Stimulated activated CD4-positive, alpha-beta T cell treated with anti-CD3 and anti-CD28 coated beads, Interleukin-4, amount 100 ng/mL, for 24 hours (primary cell): ENCODE measurements at regions not wholly inside any gene's neighbourhood (a gene's known extent, or its start where the extent isn't known, plus 50 kb on each side); places are given as distances from the start of the nearest gene placed in this dataset.
"Not testable (repeated sequence)": the region's sequence is repeated elsewhere in the genome, so short reads cannot be mapped to it uniquely, and the experiment has no call there.

Experiments
- DNase-seq: peaks from one replicate; pipeline ENCODE4 v3.0.0-alpha.2; 2020

GRCh38 chr16:86718118-86718517, 139.8 kb downstream of the FOXL1 start:
- no peak for DNase-seq

DNA sequence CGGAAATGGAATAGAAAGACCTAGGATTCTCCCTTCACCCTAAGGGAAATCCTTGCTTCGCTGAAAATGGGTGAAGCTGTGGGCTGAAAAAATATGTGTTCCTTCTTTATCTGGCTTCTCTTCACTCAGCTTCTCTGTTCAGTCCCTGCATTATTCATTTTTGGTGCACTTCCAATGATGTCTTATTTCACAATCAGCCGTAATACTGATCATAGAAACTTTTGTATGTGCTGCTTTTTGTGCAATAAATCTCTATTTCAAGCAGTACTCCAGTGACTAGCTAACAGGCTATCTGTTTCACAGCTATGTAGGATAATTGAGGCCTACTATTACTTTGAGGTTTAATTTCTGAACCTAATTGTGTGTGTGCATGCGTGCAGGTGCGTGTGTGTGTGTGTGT, 144.6 kb downstream of the FOXL1 start:
- DNase-seq = no peak

- no peak for DNase-seq
These were observed 145.3 kb downstream of the FOXL1 start for GRCh38 chr16:86723689-86724088.

GRCh38 chr16:86725401-86725800, 147.1 kb downstream of the FOXL1 start:
- no peak for DNase-seq

GRCh38 chr16:86726340-86726739, 148.0 kb downstream of the FOXL1 start:
- no peak for DNase-seq

DNA sequence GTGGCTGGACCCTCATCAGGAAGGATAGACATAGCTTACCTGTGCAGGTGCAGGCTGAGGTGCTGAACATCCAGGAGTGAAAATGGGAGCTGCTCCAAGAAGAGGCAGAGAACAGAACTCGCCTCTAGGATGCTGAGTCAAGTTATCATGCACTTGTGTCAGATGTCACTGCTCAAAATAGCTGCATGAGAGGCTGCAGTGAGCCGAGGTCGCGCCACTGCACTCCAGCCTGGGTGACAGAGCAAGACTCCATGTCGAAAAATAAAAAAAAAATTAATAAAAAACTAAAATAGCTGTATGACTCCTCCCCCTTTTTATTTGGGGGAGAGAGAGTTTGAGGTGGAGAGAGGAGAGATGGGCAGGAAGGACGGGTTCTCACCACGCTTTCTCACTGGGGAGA, 148.8 kb downstream of the FOXL1 start:
- no peak for DNase-seq

DNA sequence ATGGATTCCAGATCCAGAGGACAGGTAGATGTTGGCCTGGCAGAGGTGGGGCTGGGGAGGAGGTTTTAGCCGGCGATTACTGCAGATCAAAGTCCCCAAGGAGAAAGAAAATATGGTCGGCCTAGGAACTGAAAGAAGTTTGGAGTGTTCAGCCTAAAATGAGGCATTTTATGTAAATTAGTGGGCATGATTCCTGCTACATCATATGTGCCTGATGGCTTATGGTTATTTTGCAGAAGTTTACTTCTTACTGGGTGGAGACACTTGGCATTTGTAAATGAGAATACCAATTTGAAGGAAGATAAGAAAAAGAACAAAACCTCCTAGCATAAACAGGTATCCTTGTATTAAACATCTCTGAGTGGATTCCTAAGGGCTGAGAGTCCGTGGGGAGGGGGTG, 149.3 kb downstream of the FOXL1 start:
- DNase-seq = no peak

DNA sequence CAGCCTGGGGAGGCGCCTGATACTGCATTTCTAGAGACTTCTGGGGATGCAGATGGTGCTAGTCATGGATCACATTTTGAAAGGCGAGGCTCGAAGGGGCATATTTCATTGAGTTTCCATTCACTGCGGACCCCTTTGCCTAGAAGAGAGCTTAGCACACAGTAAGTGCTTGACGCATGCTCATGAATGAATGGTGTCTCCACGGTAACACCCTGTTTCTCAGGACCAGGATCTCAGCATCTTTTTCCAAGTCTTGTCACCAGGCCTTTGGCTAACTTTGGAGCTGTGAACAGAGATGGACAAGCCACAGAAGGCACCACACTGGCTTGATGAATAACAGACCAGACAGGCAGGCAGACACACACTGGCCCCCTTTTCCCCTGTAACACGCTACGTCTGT, 151.3 kb downstream of the FOXL1 start:
- DNase-seq = no peak

DNA sequence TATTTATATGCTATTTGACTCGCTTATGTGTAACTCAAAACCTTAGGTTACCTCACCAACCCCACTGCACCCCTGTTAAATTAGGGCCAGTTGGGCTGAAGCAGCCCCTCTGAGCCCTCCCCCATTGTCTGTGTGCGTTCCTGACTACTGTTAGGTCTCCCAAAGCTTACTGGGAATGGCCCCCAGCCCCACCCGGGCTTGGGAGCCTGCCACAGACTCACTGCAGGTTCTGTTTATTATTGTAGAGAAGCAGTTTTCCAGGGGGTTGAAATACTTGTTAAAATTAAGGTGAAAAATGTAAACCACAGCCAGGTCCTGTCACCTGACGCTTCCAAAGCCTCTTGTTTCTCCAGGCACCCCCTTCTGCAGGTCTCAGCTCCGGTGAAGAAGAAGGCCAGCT, 151.7 kb downstream of the FOXL1 start:
- no peak for DNase-seq

- no peak for DNase-seq
These were observed 152.2 kb downstream of the FOXL1 start for GRCh38 chr16:86730597-86730996.

GRCh38 chr16:86732621-86733295, 154.4 kb downstream of the FOXL1 start:
- DNase-seq = no peak

- no peak for DNase-seq
These were observed 155.4 kb downstream of the FOXL1 start for GRCh38 chr16:86733546-86734254.

GRCh38 chr16:86734543-86735460, 156.5 kb downstream of the FOXL1 start:
- DNase-seq = no peak

- DNase-seq = no peak
These were observed 157.4 kb downstream of the FOXL1 start for GRCh38 chr16:86735727-86736126.

- no peak for DNase-seq
These were observed 158.2 kb downstream of the FOXL1 start for GRCh38 chr16:86736502-86736901.

- no peak for DNase-seq
These were observed 158.7 kb downstream of the FOXL1 start for GRCh38 chr16:86737083-86737482.

DNA sequence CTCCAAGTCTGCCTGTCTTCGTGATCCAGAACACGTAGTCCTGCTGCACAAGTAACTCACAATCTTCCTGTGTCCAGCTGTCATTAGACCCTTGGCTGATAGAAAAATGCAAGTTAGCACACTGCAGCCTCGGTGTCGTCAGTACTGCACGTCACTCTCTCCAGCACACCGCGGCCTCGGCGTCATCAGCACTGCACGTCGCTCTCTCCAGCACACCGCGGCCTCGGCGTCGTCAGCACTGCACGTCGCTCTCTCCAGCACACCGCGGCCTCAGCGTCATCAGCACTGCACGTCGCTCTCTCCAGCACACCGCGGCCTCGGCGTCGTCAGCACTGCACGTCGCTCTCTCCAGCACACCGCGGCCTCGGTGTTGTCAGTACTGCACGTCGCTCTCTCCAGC, 160.0 kb downstream of the FOXL1 start:
- DNase-seq = not testable (repeated sequence)

DNA sequence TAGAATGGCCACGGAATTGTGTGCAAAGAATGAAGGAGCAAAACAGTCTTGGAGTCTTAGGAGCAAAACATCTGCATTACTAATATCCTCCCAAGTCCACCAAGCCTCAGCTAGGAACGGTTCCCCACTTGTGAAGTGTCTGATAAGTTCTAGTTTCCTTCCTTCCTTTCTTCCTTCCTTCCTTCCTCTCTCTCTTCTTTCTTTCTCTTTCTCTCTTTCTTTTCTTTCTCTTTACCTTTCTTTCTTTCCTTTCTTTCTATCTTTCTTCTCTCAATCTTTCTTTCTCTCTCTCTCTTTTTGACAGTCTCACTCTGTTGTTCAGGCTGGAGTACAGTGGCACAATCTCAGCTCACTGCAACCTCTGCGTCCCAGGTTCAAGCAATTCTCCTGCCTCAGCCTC, 160.8 kb downstream of the FOXL1 start:
- DNase-seq = no peak

- no peak for DNase-seq
These were observed 161.5 kb downstream of the FOXL1 start for GRCh38 chr16:86739808-86740207.

DNA sequence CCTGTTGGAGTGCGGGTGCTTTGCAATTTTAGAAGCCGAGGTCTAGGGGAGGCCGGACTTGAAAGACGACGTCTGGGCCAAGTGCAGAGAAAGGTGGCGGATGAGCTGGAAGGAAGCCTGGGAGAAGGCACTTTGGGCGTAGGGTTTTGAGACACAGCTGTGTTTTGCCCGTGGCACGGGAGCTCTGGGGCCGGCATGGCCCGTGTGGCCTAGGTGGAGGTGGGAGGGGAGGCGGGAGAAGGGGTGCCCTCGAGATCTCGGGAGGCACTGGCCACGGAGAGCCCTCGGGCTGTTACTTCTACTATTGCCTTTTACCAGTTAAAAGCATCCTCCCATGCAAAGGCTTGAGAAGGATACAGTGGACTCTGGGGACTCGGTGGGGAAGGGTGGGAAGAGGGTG, 161.9 kb downstream of the FOXL1 start:
- no peak for DNase-seq

GRCh38 chr16:86740906-86741799, 162.8 kb downstream of the FOXL1 start:
- no peak for DNase-seq

- no peak for DNase-seq
These were observed 169.4 kb downstream of the FOXL1 start for GRCh38 chr16:86747761-86748160.

DNA sequence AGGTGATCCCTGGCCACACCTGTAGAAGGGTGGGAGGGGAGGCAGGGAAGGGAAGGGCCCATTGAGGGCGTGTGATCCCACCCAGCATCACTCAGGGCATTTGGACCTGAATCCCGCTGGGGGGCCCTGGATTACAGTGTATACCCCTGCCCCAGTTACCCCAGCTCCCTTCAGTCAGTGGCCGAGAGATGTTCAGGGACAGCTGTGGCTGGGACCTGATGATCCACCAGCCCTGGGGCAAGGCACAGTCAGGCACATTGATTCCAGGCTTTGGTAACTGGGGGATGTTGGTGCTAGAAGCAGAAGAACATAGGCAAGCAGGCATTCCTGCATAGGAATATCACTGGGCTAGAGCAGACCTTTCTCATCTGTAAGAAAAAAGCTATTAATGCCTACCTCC, 170.3 kb downstream of the FOXL1 start:
- no peak for DNase-seq
